C4-2B (cell line): ENCODE measurements at regions not wholly inside any gene's neighbourhood (a gene's known extent, or its start where the extent isn't known, plus 50 kb on each side); places are given as distances from the start of the nearest gene placed in this dataset.

ENCODE experiments used
- ZFX ChIP-seq: fragments of 450-650 bp; IDR thresholded peaks from 2 replicates; pipeline ENCODE4 v1.6.1; 2017
- TF ChIP-seq, protein P1 (sequence below): fragments of 450-650 bp; conservative IDR thresholded peaks from 2 replicates; pipeline ENCODE4 v1.5.1; 2017; ENCODE audit warnings: mild to moderate bottlenecking

DNA sequence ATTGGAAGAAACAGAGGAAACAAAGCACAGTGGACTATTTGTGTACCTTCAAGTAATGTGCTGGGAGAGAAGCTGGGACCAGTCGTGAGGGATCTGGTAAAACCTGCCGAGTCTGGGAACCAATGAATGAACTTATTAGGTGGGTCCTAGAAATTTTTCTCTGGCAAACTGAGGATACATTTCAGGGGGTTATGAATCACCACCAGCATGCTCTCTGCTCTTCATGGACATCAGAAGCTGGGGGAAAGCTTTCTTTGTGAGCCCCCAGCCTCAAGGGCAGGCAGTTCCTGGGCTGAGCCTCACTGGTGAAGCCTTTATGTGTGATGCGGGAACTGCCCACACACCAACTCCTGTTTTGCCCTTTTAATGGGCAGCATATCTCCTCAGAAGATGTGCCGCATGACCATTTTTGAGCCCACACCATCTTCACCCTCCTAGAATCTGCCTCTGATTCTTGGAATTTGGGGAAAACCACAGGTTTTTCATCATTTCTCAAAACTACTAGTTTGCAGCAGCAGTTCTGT lies 95.4 kb upstream of the ENPP6 start:
- TF ChIP-seq, protein P1, sequence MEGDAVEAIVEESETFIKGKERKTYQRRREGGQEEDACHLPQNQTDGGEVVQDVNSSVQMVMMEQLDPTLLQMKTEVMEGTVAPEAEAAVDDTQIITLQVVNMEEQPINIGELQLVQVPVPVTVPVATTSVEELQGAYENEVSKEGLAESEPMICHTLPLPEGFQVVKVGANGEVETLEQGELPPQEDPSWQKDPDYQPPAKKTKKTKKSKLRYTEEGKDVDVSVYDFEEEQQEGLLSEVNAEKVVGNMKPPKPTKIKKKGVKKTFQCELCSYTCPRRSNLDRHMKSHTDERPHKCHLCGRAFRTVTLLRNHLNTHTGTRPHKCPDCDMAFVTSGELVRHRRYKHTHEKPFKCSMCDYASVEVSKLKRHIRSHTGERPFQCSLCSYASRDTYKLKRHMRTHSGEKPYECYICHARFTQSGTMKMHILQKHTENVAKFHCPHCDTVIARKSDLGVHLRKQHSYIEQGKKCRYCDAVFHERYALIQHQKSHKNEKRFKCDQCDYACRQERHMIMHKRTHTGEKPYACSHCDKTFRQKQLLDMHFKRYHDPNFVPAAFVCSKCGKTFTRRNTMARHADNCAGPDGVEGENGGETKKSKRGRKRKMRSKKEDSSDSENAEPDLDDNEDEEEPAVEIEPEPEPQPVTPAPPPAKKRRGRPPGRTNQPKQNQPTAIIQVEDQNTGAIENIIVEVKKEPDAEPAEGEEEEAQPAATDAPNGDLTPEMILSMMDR, result no peak
- no peak for TF ChIP-seq ZFX
